Ishikawa (cell line): ENCODE measurements at regions not wholly inside any gene's neighbourhood (a gene's known extent, or its start where the extent isn't known, plus 50 kb on each side); places are given as distances from the start of the nearest gene placed in this dataset.

Source experiments
- CEBPB ChIP-seq: IDR thresholded peaks from 2 replicates; pipeline ENCODE4 v1.6.1; 2012
- CREB1 ChIP-seq: IDR thresholded peaks from 2 replicates; pipeline ENCODE4 v1.6.1; 2012; ENCODE audit warnings: low read depth
- EGR1 ChIP-seq: IDR thresholded peaks from 2 replicates; pipeline ENCODE4 v1.6.1; 2012
- EP300 ChIP-seq: IDR thresholded peaks from 2 replicates; pipeline ENCODE4 v1.6.1; 2012; ENCODE audit warnings: borderline replicate concordance
- FOXM1 ChIP-seq: IDR thresholded peaks from 2 replicates; pipeline ENCODE4 v1.6.1; 2012; ENCODE audit warnings: low read depth, borderline replicate concordance
- NFIC ChIP-seq: IDR thresholded peaks from 2 replicates; pipeline ENCODE4 v1.6.1; 2012
- RAD21 ChIP-seq: IDR thresholded peaks from 2 replicates; pipeline ENCODE4 v1.6.1; 2012; ENCODE audit warnings: low read depth
- TAF1 ChIP-seq: IDR thresholded peaks from 2 replicates; pipeline ENCODE4 v1.6.1; 2012; ENCODE audit warnings: low read depth, mild to moderate bottlenecking
- TCF12 ChIP-seq: IDR thresholded peaks from 2 replicates; pipeline ENCODE4 v1.6.1; 2012; ENCODE audit warnings: low read depth
- TEAD4 ChIP-seq: IDR thresholded peaks from 2 replicates; pipeline ENCODE4 v1.6.1; 2012
- YY1 ChIP-seq: IDR thresholded peaks from 2 replicates; pipeline ENCODE4 v1.6.1; 2012; ENCODE audit warnings: low read depth
- ZBTB7A ChIP-seq: IDR thresholded peaks from 2 replicates; pipeline ENCODE4 v1.6.1; 2012; ENCODE audit warnings: low read depth
- TF ChIP-seq, protein P1 (sequence below): IDR thresholded peaks from 2 replicates; pipeline ENCODE4 v1.6.1; 2012
- TF ChIP-seq, protein P2 (sequence below): IDR thresholded peaks from 2 replicates; pipeline ENCODE4 v1.6.1; 2012; ENCODE audit warnings: low read depth, mild to moderate bottlenecking
- TF ChIP-seq, protein P3 (sequence below): IDR thresholded peaks from 2 replicates; pipeline ENCODE4 v1.6.1; 2012

DNA sequence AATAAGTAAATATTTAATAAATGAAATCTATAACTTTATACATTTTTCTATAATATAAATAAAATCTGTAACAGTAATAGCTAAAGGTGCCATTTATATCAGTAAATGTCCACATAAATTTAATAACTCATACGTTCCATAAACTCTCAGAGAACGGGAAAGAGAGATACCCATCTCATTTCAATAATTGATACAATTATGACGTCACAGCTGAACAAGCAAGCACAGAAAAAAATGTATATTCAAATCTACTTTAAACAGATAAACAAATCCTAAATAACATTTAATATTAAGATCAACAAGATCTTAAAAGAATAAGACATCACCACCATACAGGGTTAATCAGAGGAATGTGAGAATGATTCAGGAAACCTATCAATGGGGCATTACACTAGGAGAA, 1136.5 kb downstream of the TBC1D22A start:
- TF ChIP-seq TAF1 = no peak
- no peak for TF ChIP-seq CEBPB
- TF ChIP-seq TCF12 = no peak
- TF ChIP-seq TEAD4 = no peak
- TF ChIP-seq ZBTB7A = no peak
- TF ChIP-seq FOXM1 = no peak
- TF ChIP-seq NFIC = no peak
- TF ChIP-seq EGR1 = no peak
- no peak for TF ChIP-seq YY1
- TF ChIP-seq, protein P1, sequence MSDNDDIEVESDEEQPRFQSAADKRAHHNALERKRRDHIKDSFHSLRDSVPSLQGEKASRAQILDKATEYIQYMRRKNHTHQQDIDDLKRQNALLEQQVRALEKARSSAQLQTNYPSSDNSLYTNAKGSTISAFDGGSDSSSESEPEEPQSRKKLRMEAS = no peak
- TF ChIP-seq, protein P2, sequence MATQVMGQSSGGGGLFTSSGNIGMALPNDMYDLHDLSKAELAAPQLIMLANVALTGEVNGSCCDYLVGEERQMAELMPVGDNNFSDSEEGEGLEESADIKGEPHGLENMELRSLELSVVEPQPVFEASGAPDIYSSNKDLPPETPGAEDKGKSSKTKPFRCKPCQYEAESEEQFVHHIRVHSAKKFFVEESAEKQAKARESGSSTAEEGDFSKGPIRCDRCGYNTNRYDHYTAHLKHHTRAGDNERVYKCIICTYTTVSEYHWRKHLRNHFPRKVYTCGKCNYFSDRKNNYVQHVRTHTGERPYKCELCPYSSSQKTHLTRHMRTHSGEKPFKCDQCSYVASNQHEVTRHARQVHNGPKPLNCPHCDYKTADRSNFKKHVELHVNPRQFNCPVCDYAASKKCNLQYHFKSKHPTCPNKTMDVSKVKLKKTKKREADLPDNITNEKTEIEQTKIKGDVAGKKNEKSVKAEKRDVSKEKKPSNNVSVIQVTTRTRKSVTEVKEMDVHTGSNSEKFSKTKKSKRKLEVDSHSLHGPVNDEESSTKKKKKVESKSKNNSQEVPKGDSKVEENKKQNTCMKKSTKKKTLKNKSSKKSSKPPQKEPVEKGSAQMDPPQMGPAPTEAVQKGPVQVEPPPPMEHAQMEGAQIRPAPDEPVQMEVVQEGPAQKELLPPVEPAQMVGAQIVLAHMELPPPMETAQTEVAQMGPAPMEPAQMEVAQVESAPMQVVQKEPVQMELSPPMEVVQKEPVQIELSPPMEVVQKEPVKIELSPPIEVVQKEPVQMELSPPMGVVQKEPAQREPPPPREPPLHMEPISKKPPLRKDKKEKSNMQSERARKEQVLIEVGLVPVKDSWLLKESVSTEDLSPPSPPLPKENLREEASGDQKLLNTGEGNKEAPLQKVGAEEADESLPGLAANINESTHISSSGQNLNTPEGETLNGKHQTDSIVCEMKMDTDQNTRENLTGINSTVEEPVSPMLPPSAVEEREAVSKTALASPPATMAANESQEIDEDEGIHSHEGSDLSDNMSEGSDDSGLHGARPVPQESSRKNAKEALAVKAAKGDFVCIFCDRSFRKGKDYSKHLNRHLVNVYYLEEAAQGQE = no peak
- no peak for TF ChIP-seq CREB1
- no peak for TF ChIP-seq EP300
- no peak for TF ChIP-seq RAD21
- TF ChIP-seq, protein P3, sequence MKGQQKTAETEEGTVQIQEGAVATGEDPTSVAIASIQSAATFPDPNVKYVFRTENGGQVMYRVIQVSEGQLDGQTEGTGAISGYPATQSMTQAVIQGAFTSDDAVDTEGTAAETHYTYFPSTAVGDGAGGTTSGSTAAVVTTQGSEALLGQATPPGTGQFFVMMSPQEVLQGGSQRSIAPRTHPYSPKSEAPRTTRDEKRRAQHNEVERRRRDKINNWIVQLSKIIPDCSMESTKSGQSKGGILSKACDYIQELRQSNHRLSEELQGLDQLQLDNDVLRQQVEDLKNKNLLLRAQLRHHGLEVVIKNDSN = no peak

DNA sequence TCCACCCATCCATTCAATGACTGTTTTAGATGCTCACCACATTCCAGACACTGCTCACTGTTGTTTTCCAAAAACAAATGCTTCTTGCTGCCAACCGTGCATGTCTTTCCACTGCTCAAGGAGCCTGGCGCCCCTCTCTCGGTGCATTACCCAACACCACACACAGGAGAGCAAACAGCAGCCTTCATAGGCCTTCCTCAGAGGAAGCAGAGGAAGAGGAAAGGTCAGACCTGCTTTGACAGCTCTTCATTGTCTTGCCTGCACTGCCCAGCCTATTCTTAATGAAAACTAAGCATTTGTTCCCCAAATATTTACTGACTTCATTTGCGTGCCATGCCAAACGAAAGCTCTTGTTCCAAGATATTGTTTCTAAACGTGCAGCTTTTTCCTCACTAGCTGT, 1129.2 kb downstream of the TBC1D22A start:
- TF ChIP-seq NFIC (no peak), EGR1 (no peak), RAD21 (no peak), FOXM1 (no peak), EP300 (no peak), CEBPB (no peak), TCF12 (no peak), TAF1 (no peak), ZBTB7A (no peak), TEAD4 (no peak), CREB1 (no peak)
- TF ChIP-seq, protein P1 = no peak
- TF ChIP-seq, protein P3 = no peak
- TF ChIP-seq, protein P2 = no peak

DNA sequence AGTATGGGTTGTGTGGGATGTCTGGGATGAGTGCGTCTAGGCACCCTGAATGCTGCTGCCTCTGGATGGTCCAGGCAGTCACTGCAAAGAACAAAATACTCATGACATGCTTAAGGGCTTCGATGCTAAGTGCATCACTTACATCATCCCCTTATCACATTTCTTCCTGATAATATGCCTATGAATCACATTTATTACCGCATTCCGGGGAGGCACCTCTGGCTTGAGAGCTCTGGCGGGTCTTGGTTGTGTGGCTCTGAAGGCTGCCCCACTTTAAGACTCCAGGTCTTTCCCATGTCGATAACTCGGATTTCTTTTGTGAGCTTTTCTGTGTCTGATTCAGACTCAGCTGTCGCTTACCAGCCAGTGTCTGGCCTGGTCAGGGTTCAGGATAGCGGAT, 1126.4 kb downstream of the TBC1D22A start:
- TF ChIP-seq FOXM1 = no peak
- TF ChIP-seq RAD21 = no peak
- TF ChIP-seq, protein P3 = no peak
- TF ChIP-seq ZBTB7A = no peak
- TF ChIP-seq NFIC = no peak
- no peak for TF ChIP-seq TCF12
- TF ChIP-seq EGR1 = no peak

DNA sequence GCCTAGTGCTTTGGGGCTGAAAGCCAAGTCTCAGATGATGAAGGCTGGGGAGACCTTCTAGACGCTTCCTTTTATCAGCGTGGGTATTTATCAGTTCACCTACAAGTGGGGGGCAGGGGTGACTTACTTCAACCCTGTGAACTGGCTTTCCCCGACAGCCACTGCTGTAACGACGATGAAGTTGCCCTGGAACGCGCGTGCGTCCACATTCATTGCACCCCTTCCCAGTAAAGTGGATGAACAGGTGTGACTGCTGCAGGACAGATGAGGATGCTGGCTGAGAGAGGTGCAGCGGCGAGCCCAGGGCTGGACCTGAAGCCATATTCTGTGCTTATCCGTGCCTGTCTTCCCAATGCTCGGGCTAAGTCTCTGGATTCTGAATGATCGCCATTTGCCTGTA, 1122.3 kb downstream of the TBC1D22A start:
- no peak for TF ChIP-seq EP300
- TF ChIP-seq EGR1 = no peak
- no peak for TF ChIP-seq YY1
- TF ChIP-seq CEBPB = no peak
- TF ChIP-seq, protein P2 = no peak
- TF ChIP-seq, protein P3 = no peak
- TF ChIP-seq, protein P1 = no peak
- no peak for TF ChIP-seq ZBTB7A
- TF ChIP-seq TAF1 = no peak
- TF ChIP-seq FOXM1 = no peak
- TF ChIP-seq TEAD4 = no peak
- TF ChIP-seq CREB1 = no peak
- TF ChIP-seq RAD21 = no peak
- no peak for TF ChIP-seq NFIC
